DMS153 treated with DMSO at 0.1 percent for 48 hours (cell line): ENCODE measurements at regions not wholly inside any gene's neighbourhood (a gene's known extent, or its start where the extent isn't known, plus 50 kb on each side); places are given as distances from the start of the nearest gene placed in this dataset.

ENCODE experiments used
- DNase-seq: peaks from one replicate; lab custom pipeline; 2025; ENCODE audit not compliant: unreplicated experiment; lab: John Stamatoyannopoulos, UW

GRCh38 chr21:38691631-38692030 lies 114.1 kb upstream of the ETS2 start:
- no peak for DNase-seq

GRCh38 chr21:38696579-38696978 lies 109.2 kb upstream of the ETS2 start:
- DNase-seq, result no peak

GRCh38 chr21:38699048-38699447 lies 106.7 kb upstream of the ETS2 start:
- no peak for DNase-seq

- no peak for DNase-seq
Observed at GRCh38 chr21:38702196-38702595, 103.5 kb upstream of the ETS2 start.

GRCh38 chr21:38709876-38710275 lies 95.9 kb upstream of the ETS2 start:
- no peak for DNase-seq

- peak; percentile 82 for DNase-seq
Observed at GRCh38 chr21:38712071-38712470, 93.7 kb upstream of the ETS2 start.

- no peak for DNase-seq
Observed at GRCh38 chr21:38712664-38713063, 93.1 kb upstream of the ETS2 start.

- DNase-seq, result no peak
Observed at GRCh38 chr21:38714039-38714817, 91.5 kb upstream of the ETS2 start.

GRCh38 chr21:38714999-38715398 lies 90.7 kb upstream of the ETS2 start:
- no peak for DNase-seq

GRCh38 chr21:38716088-38716487 lies 89.6 kb upstream of the ETS2 start:
- no peak for DNase-seq

GRCh38 chr21:38716942-38717341 lies 88.8 kb upstream of the ETS2 start:
- DNase-seq, result no peak

GRCh38 chr21:38718481-38718880 lies 87.2 kb upstream of the ETS2 start:
- no peak for DNase-seq

- DNase-seq, result no peak
Observed at GRCh38 chr21:38720074-38720473, 85.7 kb upstream of the ETS2 start.

GRCh38 chr21:38721055-38721454 lies 84.7 kb upstream of the ETS2 start:
- DNase-seq, result no peak

- no peak for DNase-seq
Observed at GRCh38 chr21:38721958-38722357, 83.8 kb upstream of the ETS2 start.

- no peak for DNase-seq
Observed at GRCh38 chr21:38725196-38726157, 80.3 kb upstream of the ETS2 start.

GRCh38 chr21:38726482-38726881 lies 79.2 kb upstream of the ETS2 start:
- DNase-seq, result no peak

GRCh38 chr21:38729291-38729690 lies 76.4 kb upstream of the ETS2 start:
- DNase-seq, result no peak

GRCh38 chr21:38729754-38730379 lies 75.9 kb upstream of the ETS2 start:
- DNase-seq, result no peak

- peak; percentile 73 for DNase-seq
Observed at GRCh38 chr21:38733972-38734546, 71.7 kb upstream of the ETS2 start.

- DNase-seq, result peak; percentile 73
Observed at GRCh38 chr21:38734646-38735365, 70.9 kb upstream of the ETS2 start.
